Liver (tissue), 3 donors: ENCODE measurements at regions not wholly inside any gene's neighbourhood (a gene's known extent, or its start where the extent isn't known, plus 50 kb on each side); places are given as distances from the start of the nearest gene placed in this dataset.
"Not testable (repeated sequence)": the region's sequence is repeated elsewhere in the genome, so short reads cannot be mapped to it uniquely, and the experiment has no call there.

Experiments
- GABPA ChIP-seq, 2 donors: IDR thresholded peaks in 1 of 2; conservative IDR thresholded peaks in 1 of 2; 2 replicates each; pipeline ENCODE4 v1.6.1; 2016; ENCODE audit warnings: antibody characterized with exemption in 2 of 2, mild to moderate bottlenecking in 1 of 2, moderate library complexity in 1 of 2
- JUND ChIP-seq, 2 donors: IDR thresholded peaks; 2 replicates each; pipeline ENCODE4 v1.6.1; 2016; ENCODE audit warnings: antibody characterized with exemption in 2 of 2
- MAX ChIP-seq: IDR thresholded peaks from 2 replicates; pipeline ENCODE4 v1.6.1; 2016; ENCODE audit warnings: antibody characterized with exemption
- REST ChIP-seq: IDR thresholded peaks from 2 replicates; pipeline ENCODE4 v1.6.1; 2016; ENCODE audit warnings: antibody characterized with exemption, mild to moderate bottlenecking
- RXRA ChIP-seq, 2 donors: IDR thresholded peaks; 2 replicates each; pipeline ENCODE4 v1.6.1; 2017 to 2018; ENCODE audit warnings: antibody characterized with exemption in 2 of 2, mild to moderate bottlenecking in 1 of 2
- TAF1 ChIP-seq: conservative IDR thresholded peaks from 2 replicates; pipeline ENCODE4 v1.6.1; 2016; ENCODE audit warnings: antibody characterized with exemption, mild to moderate bottlenecking
- YY1 ChIP-seq: IDR thresholded peaks from 2 replicates; pipeline ENCODE4 v1.6.1; 2016; ENCODE audit warnings: antibody characterized with exemption, mild to moderate bottlenecking
- TF ChIP-seq, protein P1 (sequence below): fragments of 150-350 bp; IDR thresholded peaks from 2 replicates; pipeline ENCODE4 v1.5.1; 2017; ENCODE audit warnings: improper control_type of control experiment, low read depth, low read length; ENCODE audit not compliant: missing input control
- donor health status: healthy.
- donor health status: healthy.

DNA sequence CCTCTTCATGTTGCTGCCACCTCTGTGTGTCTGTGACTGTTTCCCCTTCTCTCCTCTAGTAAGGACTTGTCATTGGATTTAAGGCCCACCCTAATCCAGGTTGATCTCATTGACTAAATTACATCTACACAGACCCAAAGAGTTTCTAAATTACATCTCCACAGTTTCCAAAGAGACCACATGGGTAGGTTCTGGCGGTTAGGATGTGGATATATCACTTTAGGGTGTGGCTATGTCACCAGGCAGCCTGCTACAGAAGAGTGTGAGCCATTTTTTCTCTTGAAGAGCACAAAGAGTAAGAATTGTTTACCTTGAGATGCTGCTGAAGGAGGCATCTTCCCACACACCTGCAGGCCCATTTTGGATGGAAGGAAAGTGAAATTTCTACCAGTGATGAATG, 128.6 kb downstream of the LAT start:
- TF ChIP-seq, protein P1, sequence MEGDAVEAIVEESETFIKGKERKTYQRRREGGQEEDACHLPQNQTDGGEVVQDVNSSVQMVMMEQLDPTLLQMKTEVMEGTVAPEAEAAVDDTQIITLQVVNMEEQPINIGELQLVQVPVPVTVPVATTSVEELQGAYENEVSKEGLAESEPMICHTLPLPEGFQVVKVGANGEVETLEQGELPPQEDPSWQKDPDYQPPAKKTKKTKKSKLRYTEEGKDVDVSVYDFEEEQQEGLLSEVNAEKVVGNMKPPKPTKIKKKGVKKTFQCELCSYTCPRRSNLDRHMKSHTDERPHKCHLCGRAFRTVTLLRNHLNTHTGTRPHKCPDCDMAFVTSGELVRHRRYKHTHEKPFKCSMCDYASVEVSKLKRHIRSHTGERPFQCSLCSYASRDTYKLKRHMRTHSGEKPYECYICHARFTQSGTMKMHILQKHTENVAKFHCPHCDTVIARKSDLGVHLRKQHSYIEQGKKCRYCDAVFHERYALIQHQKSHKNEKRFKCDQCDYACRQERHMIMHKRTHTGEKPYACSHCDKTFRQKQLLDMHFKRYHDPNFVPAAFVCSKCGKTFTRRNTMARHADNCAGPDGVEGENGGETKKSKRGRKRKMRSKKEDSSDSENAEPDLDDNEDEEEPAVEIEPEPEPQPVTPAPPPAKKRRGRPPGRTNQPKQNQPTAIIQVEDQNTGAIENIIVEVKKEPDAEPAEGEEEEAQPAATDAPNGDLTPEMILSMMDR: not testable (repeated sequence)
- TF ChIP-seq TAF1; MAX; JUND (IDR thresholded peaks at IDR 0.05); YY1; REST; GABPA (IDR thresholded peaks at IDR 0.05 in 1 of 2, conservative IDR thresholded peaks at IDR 0.05 in 1 of 2); RXRA (IDR thresholded peaks at IDR 0.05): not testable (repeated sequence)
